ENCODE measurements at regions not wholly inside any gene's neighbourhood (a gene's known extent, or its start where the extent isn't known, plus 50 kb on each side); places are given as distances from the start of the nearest gene placed in this dataset.

DNA sequence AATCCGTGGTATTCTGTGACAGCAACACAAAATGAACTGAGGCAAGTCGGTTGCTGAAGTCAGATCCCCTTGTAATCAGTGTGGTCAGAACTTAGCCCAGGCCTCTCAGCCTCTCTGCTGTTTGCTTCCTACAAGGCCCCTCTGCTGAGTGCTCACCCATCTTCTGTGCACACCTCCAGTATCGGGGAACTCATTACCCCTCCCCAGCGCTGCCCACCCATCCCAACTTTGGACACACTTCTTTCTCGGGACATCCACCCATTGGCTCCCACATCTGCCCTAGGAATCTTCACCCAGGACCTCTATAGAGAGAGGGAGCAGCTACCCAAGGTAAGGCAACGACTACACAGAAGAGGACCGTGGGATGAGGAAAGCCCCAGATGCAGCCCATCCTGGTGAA lies 217.5 kb downstream of the MATN1 start:
- Histone ChIP-seq H3K4me3 (replicated peaks in 1 of 2; ENCODE audit: low read depth in 1 of 2, low read length in 2 of 2) (no peak overlapping the region), H3K36me3 (ENCODE audit: control insufficient read depth in 1 of 2, insufficient read depth in 2 of 2, low read length in 2 of 2) (no peaks in the 10 kb centered on the region), H3K9me3 (ENCODE audit: control insufficient read depth in 1 of 2, insufficient read depth in 1 of 2, low read depth in 1 of 2, low read length in 2 of 2) (no peaks in the 10 kb centered on the region), H3K4me2 (ENCODE audit: low read length) (no peak overlapping the region), H3K9me2 (ENCODE audit: insufficient read depth) (no peaks in the 10 kb centered on the region), H3K4me1 (ENCODE audit: control insufficient read depth in 1 of 2, insufficient read depth in 2 of 2, low read length in 2 of 2) (no peaks in the 10 kb centered on the region), H3K9ac (ENCODE audit: low read length) (no peak overlapping the region), H3K79me2 (ENCODE audit: insufficient read depth, low read length) (no peaks in the 10 kb centered on the region), H3K27me3 (ENCODE audit: insufficient read depth, low read length) (peaks cover 11% of the 10 kb centered on the region; the same call in 1 of the 2 replicates), H2AFZ (ENCODE audit: low read depth, low read length, poor library complexity, severe bottlenecking) (no peak overlapping the region), H4K20me1 (ENCODE audit: insufficient read depth) (no peaks in the 10 kb centered on the region), H3K27ac (ENCODE audit: low read depth, low read length) (no peak overlapping the region)
- ATAC-seq, result no peak
- TF ChIP-seq EZH2 (IDR thresholded peaks at IDR 0.05) (no peak), ZNF274 (IDR thresholded peaks at IDR 0.05; ENCODE audit: low read depth, low read length) (no peak), CEBPB (IDR thresholded peaks at IDR 0.05; ENCODE audit: low read depth) (no peak), FOSL1 (IDR thresholded peaks at IDR 0.05; ENCODE audit: low read depth) (no peak), EZH2phosphoT487 (IDR thresholded peaks at IDR 0.05; ENCODE audit: borderline replicate concordance) (no peak), RAD21 (IDR thresholded peaks at IDR 0.05; ENCODE audit: low read depth) (no peak), ZFX (IDR thresholded peaks at IDR 0.05) (no peak), YY1 (IDR thresholded peaks at IDR 0.05; ENCODE audit: extremely low read depth, insufficient replicate concordance, low read depth, low read length) (no peak), POLR2A (IDR thresholded peaks at IDR 0.05; ENCODE audit: borderline replicate concordance, extremely low read depth, insufficient read depth, insufficient read length) (no peak), EGR1 (IDR thresholded peaks at IDR 0.05; ENCODE audit: low read depth) (no peak), POLR2AphosphoS5 (IDR thresholded peaks at IDR 0.05; ENCODE audit: low read depth, low read length) (no peak), SIN3A (IDR thresholded peaks at IDR 0.05; ENCODE audit: low read depth) (no peak)
- TF ChIP-seq, protein P1, sequence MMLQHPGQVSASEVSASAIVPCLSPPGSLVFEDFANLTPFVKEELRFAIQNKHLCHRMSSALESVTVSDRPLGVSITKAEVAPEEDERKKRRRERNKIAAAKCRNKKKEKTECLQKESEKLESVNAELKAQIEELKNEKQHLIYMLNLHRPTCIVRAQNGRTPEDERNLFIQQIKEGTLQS (IDR thresholded peaks at IDR 0.05), result no peak
- no peak for DNase-seq (ENCODE audit: low read depth, low spot score)
- CTCF ChIA-PET, result no interaction called here
- RAD21 ChIA-PET (ENCODE audit: low non-redundant PET in 1 of 2, low total read pairs in 2 of 2, uncharacterized antibody in 2 of 2, unreplicated experiment in 2 of 2), result no interaction called here
- POLR2A ChIA-PET, result no interaction called here
- intact Hi-C loops (cut with micrococcal nuclease), result no loop called here
- BruUV-seq (replicated peaks), result no TSS peak

DNA sequence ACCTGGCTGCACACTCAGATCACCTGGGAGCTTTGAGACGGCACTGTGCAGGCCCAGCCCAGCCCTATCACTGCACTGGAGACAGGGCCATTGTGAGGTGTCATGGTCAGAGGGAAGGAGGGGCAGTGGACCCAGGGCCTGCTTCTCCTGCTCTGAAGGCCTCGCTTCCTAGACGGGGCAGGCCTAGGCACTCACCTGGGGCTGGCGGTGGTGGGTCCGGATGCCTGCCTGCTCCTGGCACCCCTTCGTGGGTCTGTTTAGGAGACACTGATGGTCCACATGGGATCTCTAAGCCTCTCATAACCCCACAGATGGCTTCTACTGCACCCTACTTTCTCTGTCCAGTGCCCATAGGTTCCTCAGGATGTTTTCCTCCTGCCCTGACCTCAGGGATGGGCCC lies 230.9 kb downstream of the MATN1 start:
- RAD21 ChIA-PET (ENCODE audit: low non-redundant PET in 1 of 2, low total read pairs in 2 of 2, uncharacterized antibody in 2 of 2, unreplicated experiment in 2 of 2), result no interaction called here
- BruUV-seq (replicated peaks), result no TSS peak

More for the DNA sequence above, 230.9 kb downstream of the MATN1 start:
- Histone ChIP-seq H3K27ac (ENCODE audit: low read depth, low read length) (no peak overlapping the region), H3K27me3 (ENCODE audit: insufficient read depth, low read length) (no peaks in the 10 kb centered on the region), H3K9me3 (ENCODE audit: control insufficient read depth in 1 of 2, insufficient read depth in 1 of 2, low read depth in 1 of 2, low read length in 2 of 2) (no peaks in the 10 kb centered on the region), H3K9ac (ENCODE audit: low read length) (no peak overlapping the region), H4K20me1 (ENCODE audit: insufficient read depth) (no peaks in the 10 kb centered on the region), H3K9me2 (ENCODE audit: insufficient read depth) (no peaks in the 10 kb centered on the region), H3K4me1 (ENCODE audit: control insufficient read depth in 1 of 2, insufficient read depth in 2 of 2, low read length in 2 of 2) (no peaks in the 10 kb centered on the region), H3K36me3 (ENCODE audit: control insufficient read depth in 1 of 2, insufficient read depth in 2 of 2, low read length in 2 of 2) (no peaks in the 10 kb centered on the region), H3K4me2 (ENCODE audit: low read length) (no peak overlapping the region), H3K4me3 (replicated peaks in 1 of 2; ENCODE audit: low read depth in 1 of 2, low read length in 2 of 2) (no peak overlapping the region), H2AFZ (ENCODE audit: low read depth, low read length, poor library complexity, severe bottlenecking) (no peak overlapping the region), H3K79me2 (ENCODE audit: insufficient read depth, low read length) (no peaks in the 10 kb centered on the region)
- DNase-seq (ENCODE audit: low read depth, low spot score), result no peak
- TF ChIP-seq SRF (IDR thresholded peaks at IDR 0.05; ENCODE audit: low read depth) (no peak), TCF7L2 (IDR thresholded peaks at IDR 0.05; ENCODE audit: borderline replicate concordance, extremely low read depth, insufficient read depth, insufficient read length) (no peak), CBX3 (IDR thresholded peaks at IDR 0.05; ENCODE audit: low read depth) (no peak), EGR1 (IDR thresholded peaks at IDR 0.05; ENCODE audit: low read depth) (no peak)
- intact Hi-C loops (cut with micrococcal nuclease), result no loop called here
- ChIA-PET CTCF (no interaction called here), POLR2A (no interaction called here)
- no peak for ATAC-seq

All from HCT116 (cell line).